Activated CD4-positive, alpha-beta T cell treated with anti-CD3 and anti-CD28 coated beads, Interleukin-2, amount 10 ng/mL, durations not matched to agents 24 days and 14 days (primary cell): ENCODE measurements at regions not wholly inside any gene's neighbourhood (a gene's known extent, or its start where the extent isn't known, plus 50 kb on each side); places are given as distances from the start of the nearest gene placed in this dataset.

Experiments used
- DNase-seq: peaks from one replicate; pipeline ENCODE4 v3.0.0; 2022
- H3K27ac Mint-ChIP-seq: one replicate; pipeline ENCODE4 v1.8.0; 2022; ENCODE audit warnings: mild to moderate bottlenecking, mixed read lengths
- H3K27me3 Mint-ChIP-seq: one replicate; pipeline ENCODE4 v1.8.0; 2022; ENCODE audit warnings: mixed read lengths
- H3K36me3 Mint-ChIP-seq: one replicate; pipeline ENCODE4 v1.8.0; 2022; ENCODE audit warnings: low read depth, mild to moderate bottlenecking, mixed read lengths
- H3K4me1 Mint-ChIP-seq: one replicate; pipeline ENCODE4 v1.8.0; 2021; ENCODE audit warnings: mixed read lengths
- H3K4me3 Mint-ChIP-seq: one replicate; pipeline ENCODE4 v1.8.0; 2022; ENCODE audit warnings: mild to moderate bottlenecking, moderate library complexity, mixed read lengths
- H3K9me3 Mint-ChIP-seq: one replicate; pipeline ENCODE4 v1.8.0; 2021; ENCODE audit warnings: mixed read lengths
- intact Hi-C: fragments of 100-400 bp; cut with micrococcal nuclease; formaldehyde crosslinking; loops from one replicate; pipeline ENCODE4 v1.15.1; 2023

- intact Hi-C loops = no loop called here
- peaks cover 7% of the 10 kb centered on the region for H3K27me3 Mint-ChIP-seq
- H3K4me1 Mint-ChIP-seq = peaks cover 2% of the 10 kb centered on the region
- no peak overlapping the region for H3K27ac Mint-ChIP-seq
- H3K36me3 Mint-ChIP-seq = no peaks in the 10 kb centered on the region
- H3K4me3 Mint-ChIP-seq = no peak overlapping the region
- peaks cover 4% of the 10 kb centered on the region for H3K9me3 Mint-ChIP-seq
- DNase-seq = no peak
Measured at GRCh38 chr12:116395396-116395795, 117.9 kb upstream of the MED13L start.

GRCh38 chr12:116397148-116397547 lies 119.7 kb upstream of the MED13L start:
- Mint-ChIP-seq H3K36me3 (no peaks in the 10 kb centered on the region), H3K4me1 (peaks cover 2% of the 10 kb centered on the region), H3K4me3 (no peak overlapping the region), H3K27me3 (peaks cover 7% of the 10 kb centered on the region), H3K27ac (no peak overlapping the region), H3K9me3 (peaks cover 22% of the 10 kb centered on the region)
- intact Hi-C loops = no loop called here
- no peak for DNase-seq

GRCh38 chr12:116398193-116398592 lies 120.7 kb upstream of the MED13L start:
- intact Hi-C loops = no loop called here
- Mint-ChIP-seq H3K27me3 (peaks cover 7% of the 10 kb centered on the region), H3K27ac (no peak overlapping the region), H3K4me1 (peaks cover 2% of the 10 kb centered on the region), H3K36me3 (no peaks in the 10 kb centered on the region), H3K9me3 (peaks cover 22% of the 10 kb centered on the region), H3K4me3 (no peak overlapping the region)
- DNase-seq = no peak

GRCh38 chr12:116399055-116399454 lies 121.6 kb upstream of the MED13L start:
- H3K4me3 Mint-ChIP-seq = no peak overlapping the region
- peaks cover 22% of the 10 kb centered on the region for H3K9me3 Mint-ChIP-seq
- intact Hi-C loops = no loop called here
- no peaks in the 10 kb centered on the region for H3K4me1 Mint-ChIP-seq
- no peak overlapping the region for H3K27ac Mint-ChIP-seq
- no peaks in the 10 kb centered on the region for H3K36me3 Mint-ChIP-seq
- DNase-seq = no peak
- peaks cover 7% of the 10 kb centered on the region for H3K27me3 Mint-ChIP-seq

GRCh38 chr12:116400636-116401372 lies 123.3 kb upstream of the MED13L start:
- H3K27ac Mint-ChIP-seq = no peak overlapping the region
- no peak overlapping the region for H3K4me3 Mint-ChIP-seq
- DNase-seq = no peak
- peaks cover 22% of the 10 kb centered on the region for H3K9me3 Mint-ChIP-seq
- intact Hi-C loops = no loop called here
- H3K27me3 Mint-ChIP-seq = peaks cover 7% of the 10 kb centered on the region
- H3K36me3 Mint-ChIP-seq = no peaks in the 10 kb centered on the region
- H3K4me1 Mint-ChIP-seq = no peaks in the 10 kb centered on the region

GRCh38 chr12:116401565-116401964 lies 124.1 kb upstream of the MED13L start:
- no peak overlapping the region for H3K27ac Mint-ChIP-seq
- H3K9me3 Mint-ChIP-seq = peaks cover 22% of the 10 kb centered on the region
- H3K4me1 Mint-ChIP-seq = no peaks in the 10 kb centered on the region
- intact Hi-C loops = no loop called here
- peaks cover 7% of the 10 kb centered on the region for H3K27me3 Mint-ChIP-seq
- H3K4me3 Mint-ChIP-seq = no peak overlapping the region
- no peaks in the 10 kb centered on the region for H3K36me3 Mint-ChIP-seq
- no peak for DNase-seq

GRCh38 chr12:116402163-116402939 lies 124.9 kb upstream of the MED13L start:
- H3K4me1 Mint-ChIP-seq = no peaks in the 10 kb centered on the region
- intact Hi-C loops = no loop called here
- H3K27ac Mint-ChIP-seq = no peak overlapping the region
- H3K36me3 Mint-ChIP-seq = no peaks in the 10 kb centered on the region
- peaks cover 22% of the 10 kb centered on the region for H3K9me3 Mint-ChIP-seq
- DNase-seq = no peak
- no peak overlapping the region for H3K4me3 Mint-ChIP-seq
- peaks cover 7% of the 10 kb centered on the region for H3K27me3 Mint-ChIP-seq

GRCh38 chr12:116403546-116403945 lies 126.1 kb upstream of the MED13L start:
- Mint-ChIP-seq H3K27me3 (peaks cover 3% of the 10 kb centered on the region), H3K36me3 (no peaks in the 10 kb centered on the region), H3K27ac (no peak overlapping the region), H3K9me3 (peaks cover 18% of the 10 kb centered on the region), H3K4me3 (no peak overlapping the region), H3K4me1 (no peaks in the 10 kb centered on the region)
- intact Hi-C loops = no loop called here
- no peak for DNase-seq

- DNase-seq = no peak
- no peaks in the 10 kb centered on the region for H3K36me3 Mint-ChIP-seq
- H3K9me3 Mint-ChIP-seq = peaks cover 18% of the 10 kb centered on the region
- H3K4me3 Mint-ChIP-seq = no peak overlapping the region
- no peak overlapping the region for H3K27ac Mint-ChIP-seq
- intact Hi-C loops = no loop called here
- no peaks in the 10 kb centered on the region for H3K27me3 Mint-ChIP-seq
- H3K4me1 Mint-ChIP-seq = no peaks in the 10 kb centered on the region
Measured at GRCh38 chr12:116404247-116404646, 126.8 kb upstream of the MED13L start.

GRCh38 chr12:116404913-116405611 lies 127.6 kb upstream of the MED13L start:
- Mint-ChIP-seq H3K27me3 (no peaks in the 10 kb centered on the region), H3K4me1 (no peaks in the 10 kb centered on the region), H3K4me3 (no peak overlapping the region), H3K36me3 (no peaks in the 10 kb centered on the region), H3K27ac (no peak overlapping the region), H3K9me3 (peaks cover 18% of the 10 kb centered on the region)
- DNase-seq = no peak
- intact Hi-C loops = no loop called here

GRCh38 chr12:116406529-116406928 lies 129.0 kb upstream of the MED13L start:
- H3K4me1 Mint-ChIP-seq = no peaks in the 10 kb centered on the region
- no peaks in the 10 kb centered on the region for H3K27me3 Mint-ChIP-seq
- H3K36me3 Mint-ChIP-seq = no peaks in the 10 kb centered on the region
- intact Hi-C loops = no loop called here
- H3K27ac Mint-ChIP-seq = no peak overlapping the region
- H3K4me3 Mint-ChIP-seq = no peak overlapping the region
- no peak for DNase-seq
- peaks cover 7% of the 10 kb centered on the region for H3K9me3 Mint-ChIP-seq

- no peaks in the 10 kb centered on the region for H3K9me3 Mint-ChIP-seq
- H3K27ac Mint-ChIP-seq = no peak overlapping the region
- intact Hi-C loops = no loop called here
- no peaks in the 10 kb centered on the region for H3K27me3 Mint-ChIP-seq
- DNase-seq = no peak
- H3K36me3 Mint-ChIP-seq = no peaks in the 10 kb centered on the region
- H3K4me3 Mint-ChIP-seq = no peak overlapping the region
- no peaks in the 10 kb centered on the region for H3K4me1 Mint-ChIP-seq
Measured at GRCh38 chr12:116408489-116409250, 131.2 kb upstream of the MED13L start.

GRCh38 chr12:116411977-116412376 lies 134.5 kb upstream of the MED13L start:
- Mint-ChIP-seq H3K27ac (no peak overlapping the region), H3K4me1 (no peaks in the 10 kb centered on the region), H3K27me3 (no peaks in the 10 kb centered on the region), H3K9me3 (no peaks in the 10 kb centered on the region), H3K36me3 (no peaks in the 10 kb centered on the region), H3K4me3 (no peak overlapping the region)
- intact Hi-C loops = no loop called here
- DNase-seq = no peak
